GM19351 (cell line): ENCODE measurements at regions not wholly inside any gene's neighbourhood (a gene's known extent, or its start where the extent isn't known, plus 50 kb on each side); places are given as distances from the start of the nearest gene placed in this dataset.
"Not testable (repeated sequence)": the region's sequence is repeated elsewhere in the genome, so short reads cannot be mapped to it uniquely, and the experiment has no call there.

Experiments used
- ATAC-seq: cut with Tn5 transposase; IDR thresholded peaks from one replicate; pipeline ENCODE4 v1.9.1; 2021; ENCODE audit warnings: mild to moderate bottlenecking, moderate library complexity; ENCODE audit not compliant: unreplicated experiment

- no peak for ATAC-seq
These were observed 259.8 kb upstream of the SOX4 start for GRCh38 chr6:21333715-21334114.

- no peak for ATAC-seq
These were observed 258.9 kb upstream of the SOX4 start for GRCh38 chr6:21334651-21335050.

- ATAC-seq = no peak
These were observed 258.0 kb upstream of the SOX4 start for GRCh38 chr6:21335591-21335990.

- no peak for ATAC-seq
These were observed 256.3 kb upstream of the SOX4 start for GRCh38 chr6:21337263-21337662.

- no peak for ATAC-seq
These were observed 253.0 kb upstream of the SOX4 start for GRCh38 chr6:21340573-21340972.

- no peak for ATAC-seq
These were observed 251.6 kb upstream of the SOX4 start for GRCh38 chr6:21341910-21342309.

- ATAC-seq = no peak
These were observed 251.1 kb upstream of the SOX4 start for GRCh38 chr6:21342501-21342900.

GRCh38 chr6:21345704-21346103 lies 247.8 kb upstream of the SOX4 start:
- not testable (repeated sequence) for ATAC-seq

GRCh38 chr6:21348146-21348503 lies 245.4 kb upstream of the SOX4 start:
- ATAC-seq = no peak

- ATAC-seq = no peak
These were observed 244.9 kb upstream of the SOX4 start for GRCh38 chr6:21348504-21349195.

- no peak for ATAC-seq
These were observed 243.7 kb upstream of the SOX4 start for GRCh38 chr6:21349834-21350233.

- ATAC-seq = no peak
These were observed 242.6 kb upstream of the SOX4 start for GRCh38 chr6:21350926-21351325.

GRCh38 chr6:21352131-21352530 lies 241.4 kb upstream of the SOX4 start:
- ATAC-seq = no peak

GRCh38 chr6:21354805-21355238 lies 238.7 kb upstream of the SOX4 start:
- no peak for ATAC-seq

- ATAC-seq = no peak
These were observed 237.9 kb upstream of the SOX4 start for GRCh38 chr6:21355638-21356037.

- no peak for ATAC-seq
These were observed 236.3 kb upstream of the SOX4 start for GRCh38 chr6:21357262-21357661.

GRCh38 chr6:21359926-21360325 lies 233.6 kb upstream of the SOX4 start:
- no peak for ATAC-seq

GRCh38 chr6:21360336-21360735 lies 233.2 kb upstream of the SOX4 start:
- ATAC-seq = no peak

- no peak for ATAC-seq
These were observed 226.4 kb upstream of the SOX4 start for GRCh38 chr6:21367148-21367547.

- no peak for ATAC-seq
These were observed 225.8 kb upstream of the SOX4 start for GRCh38 chr6:21367649-21368154.

GRCh38 chr6:21371061-21371460 lies 222.5 kb upstream of the SOX4 start:
- ATAC-seq = no peak

- ATAC-seq = no peak
These were observed 221.8 kb upstream of the SOX4 start for GRCh38 chr6:21371676-21372171.
